ENCODE measurements at regions not wholly inside any gene's neighbourhood (a gene's known extent, or its start where the extent isn't known, plus 50 kb on each side); places are given as distances from the start of the nearest gene placed in this dataset.

- no peak overlapping the region for H3K4me2 ChIP-seq (ENCODE audit: insufficient read depth, low read length)
- no peak for FAIRE-seq
- H3K79me2 ChIP-seq (ENCODE audit: control insufficient read depth, insufficient read depth, low read length): no peaks in the 10 kb centered on the region
- no peaks in the 10 kb centered on the region for H3K27me3 ChIP-seq (ENCODE audit: control insufficient read depth in 2 of 2, insufficient read depth in 2 of 2, low read length in 2 of 2)
- H3K4me1 ChIP-seq (replicated peaks in 1 of 2; ENCODE audit: control insufficient read depth in 2 of 2, insufficient read depth in 2 of 2, low read length in 2 of 2): no peaks in the 10 kb centered on the region
- H3K9me3 ChIP-seq (replicated peaks; ENCODE audit: control insufficient read depth, insufficient read depth, low read depth, low read length): no peaks in the 10 kb centered on the region; the same call in 1 of the 2 replicates
- no peaks in the 10 kb centered on the region for H3K36me3 ChIP-seq (ENCODE audit: control insufficient read depth, insufficient read depth, low read length)
- no peak overlapping the region for H3K4me3 ChIP-seq
- POLR2A ChIA-PET: no interaction called here
- BruUV-seq (replicated peaks): no TSS peak
- intact Hi-C loops (cut with micrococcal nuclease) (no loop called here), in situ Hi-C loops (cut with MboI) (no loop called here)
- H2AFZ ChIP-seq (ENCODE audit: low read depth, low read length): no peak overlapping the region
- H3K9ac ChIP-seq (ENCODE audit: insufficient read depth in 1 of 2, low read depth in 2 of 2, low read length in 2 of 2): no peak overlapping the region
- H3K27ac ChIP-seq (ENCODE audit: extremely low read depth, low read depth, low read length): no peak overlapping the region
- DNase-seq (ENCODE audit: extremely low read depth in 1 of 4, low spot score in 3 of 4): no peak
- no peaks in the 10 kb centered on the region for H3K9me1 ChIP-seq (ENCODE audit: control insufficient read depth, insufficient read depth, low read length)
- CTCF ChIA-PET (ENCODE audit: low intra/inter-chr PET ratio): no interaction called here
- H4K20me1 ChIP-seq (replicated peaks; ENCODE audit: control insufficient read depth, insufficient read depth, low read length): no peaks in the 10 kb centered on the region
- no peak for ATAC-seq
- no peak for TF ChIP-seq ZNF165 (CRISPR knock-in tag; IDR thresholded peaks at IDR 0.05; ENCODE audit: borderline replicate concordance)
- TF ChIP-seq HSF4 (CRISPR knock-in tag; IDR thresholded peaks at IDR 0.05; ENCODE audit: borderline replicate concordance): no peak
- TF ChIP-seq ZKSCAN8 (CRISPR knock-in tag; IDR thresholded peaks at IDR 0.05): no peak
- TF ChIP-seq CHD2 (IDR thresholded peaks at IDR 0.05; ENCODE audit: low read depth, low read length): no peak
- no peak for TF ChIP-seq YY1 (IDR thresholded peaks at IDR 0.05; ENCODE audit: borderline replicate concordance in 1 of 3, control insufficient read depth in 1 of 3, extremely low read depth in 1 of 3, insufficient read depth in 3 of 3, insufficient read length in 1 of 3, insufficient replicate concordance in 2 of 3, low read depth in 1 of 3, low read length in 2 of 3)
- no peak for TF ChIP-seq MCM3 (IDR thresholded peaks at IDR 0.05)
- TF ChIP-seq E2F1 (CRISPR knock-in tag; IDR thresholded peaks at IDR 0.05): no peak
- no peak for TF ChIP-seq NR4A1 (CRISPR knock-in tag; IDR thresholded peaks at IDR 0.05)
- no peak for TF ChIP-seq NR4A1 (tag; IDR thresholded peaks at IDR 0.05)
- no peak for TF ChIP-seq THAP7 (CRISPR knock-in tag; IDR thresholded peaks at IDR 0.05)
- 0% methylated on average over 1 of the region's 1 CpG for WGBS (ENCODE audit: insufficient coverage, low coverage, missing lambda C conversion rate)
These were observed 61.2 kb upstream of the MAP10 start for GRCh38 chr1:232743999-232744398.
